AG09309 (cell line): ENCODE measurements at regions not wholly inside any gene's neighbourhood (a gene's known extent, or its start where the extent isn't known, plus 50 kb on each side); places are given as distances from the start of the nearest gene placed in this dataset.
A peak's percentile ranks its signal among the peaks of the same experiment; 100 is the strongest.

Experiments
- DNase-seq: peaks from one replicate; pipeline ENCODE4 v3.0.0-alpha.2; 2010; ENCODE audit warnings: low read depth
- H3K4me3 ChIP-seq: 2 replicates; pipeline ENCODE4 v1.5.1; 2011; ENCODE audit warnings: mild to moderate bottlenecking, low read depth, low read length, moderate library complexity; ENCODE audit not compliant: control insufficient read depth
- TF ChIP-seq, protein P1 (sequence below): IDR thresholded peaks from 2 replicates; pipeline ENCODE4 v1.5.1; 2011; ENCODE audit warnings: mild to moderate bottlenecking, low read depth, low read length, inconsistent platforms; ENCODE audit not compliant: insufficient read depth, control insufficient read depth; ENCODE audit errors: missing control alignments

GRCh38 chrX:10755439-10756334 lies 135.3 kb upstream of the MID1 start:
- TF ChIP-seq, protein P1, sequence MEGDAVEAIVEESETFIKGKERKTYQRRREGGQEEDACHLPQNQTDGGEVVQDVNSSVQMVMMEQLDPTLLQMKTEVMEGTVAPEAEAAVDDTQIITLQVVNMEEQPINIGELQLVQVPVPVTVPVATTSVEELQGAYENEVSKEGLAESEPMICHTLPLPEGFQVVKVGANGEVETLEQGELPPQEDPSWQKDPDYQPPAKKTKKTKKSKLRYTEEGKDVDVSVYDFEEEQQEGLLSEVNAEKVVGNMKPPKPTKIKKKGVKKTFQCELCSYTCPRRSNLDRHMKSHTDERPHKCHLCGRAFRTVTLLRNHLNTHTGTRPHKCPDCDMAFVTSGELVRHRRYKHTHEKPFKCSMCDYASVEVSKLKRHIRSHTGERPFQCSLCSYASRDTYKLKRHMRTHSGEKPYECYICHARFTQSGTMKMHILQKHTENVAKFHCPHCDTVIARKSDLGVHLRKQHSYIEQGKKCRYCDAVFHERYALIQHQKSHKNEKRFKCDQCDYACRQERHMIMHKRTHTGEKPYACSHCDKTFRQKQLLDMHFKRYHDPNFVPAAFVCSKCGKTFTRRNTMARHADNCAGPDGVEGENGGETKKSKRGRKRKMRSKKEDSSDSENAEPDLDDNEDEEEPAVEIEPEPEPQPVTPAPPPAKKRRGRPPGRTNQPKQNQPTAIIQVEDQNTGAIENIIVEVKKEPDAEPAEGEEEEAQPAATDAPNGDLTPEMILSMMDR: no peak
- DNase-seq: no peak
- H3K4me3 ChIP-seq: no peak overlapping the region

DNA sequence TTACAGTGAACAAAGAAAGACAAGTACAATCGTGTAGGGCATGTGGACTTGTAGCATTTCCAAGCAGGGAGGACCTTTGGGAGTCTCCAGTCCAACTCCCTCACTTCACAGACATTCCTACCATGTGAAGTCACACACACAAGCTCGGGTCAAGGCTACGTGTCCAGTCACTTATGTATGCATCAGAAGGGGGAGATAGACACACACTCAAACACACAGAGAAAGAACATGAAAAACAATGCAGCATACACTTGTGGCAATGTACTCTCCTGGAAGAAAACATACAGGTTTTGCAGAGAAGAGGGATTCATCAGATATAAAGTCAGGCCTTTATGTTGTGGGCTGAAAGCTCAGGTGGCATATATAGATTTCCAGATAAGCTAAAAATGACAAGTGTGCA lies 136.1 kb upstream of the MID1 start:
- H3K4me3 ChIP-seq: no peak overlapping the region
- DNase-seq: no peak
- TF ChIP-seq, protein P1: peak; percentile 4

DNA sequence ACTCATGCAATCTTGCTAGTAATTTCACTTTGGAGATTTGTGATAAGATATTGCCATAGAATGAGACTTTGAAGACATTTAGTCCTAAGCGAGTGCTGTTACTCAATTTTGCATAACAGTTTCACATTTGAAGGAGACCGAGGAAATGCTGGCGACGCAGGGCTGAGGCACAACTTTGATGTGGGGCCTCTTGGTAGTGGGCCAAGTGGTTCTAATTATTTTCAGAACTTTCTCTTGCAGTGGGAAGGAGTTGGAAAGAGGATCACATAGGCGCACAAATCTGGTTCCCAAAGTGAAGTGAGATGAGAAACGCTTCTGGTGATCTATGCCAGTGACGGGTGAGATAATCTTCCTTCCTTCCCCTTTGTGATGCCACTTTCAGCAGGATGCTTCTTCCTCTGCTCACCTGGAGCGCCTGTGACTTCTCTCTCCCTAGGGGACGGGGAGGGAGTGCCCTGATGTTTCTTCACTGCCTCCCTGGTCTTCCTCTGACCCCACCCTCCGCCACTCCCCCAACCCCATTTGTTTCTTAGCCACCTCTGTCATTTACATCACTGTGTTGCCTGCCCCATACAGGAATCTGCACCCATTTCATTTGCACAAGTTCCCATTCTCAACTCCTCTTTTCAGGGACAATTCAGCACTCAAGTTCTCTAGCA lies 138.9 kb upstream of the MID1 start:
- H3K4me3 ChIP-seq: no peak overlapping the region
- TF ChIP-seq, protein P1: no peak
- DNase-seq: no peak

- DNase-seq: no peak
- H3K4me3 ChIP-seq: no peak overlapping the region
- TF ChIP-seq, protein P1: no peak
Observed at GRCh38 chrX:10761447-10761846, 141.1 kb upstream of the MID1 start.

GRCh38 chrX:10769195-10769594 lies 148.8 kb upstream of the MID1 start:
- DNase-seq: no peak
- TF ChIP-seq, protein P1: peak; percentile 58
- no peak overlapping the region for H3K4me3 ChIP-seq

DNA sequence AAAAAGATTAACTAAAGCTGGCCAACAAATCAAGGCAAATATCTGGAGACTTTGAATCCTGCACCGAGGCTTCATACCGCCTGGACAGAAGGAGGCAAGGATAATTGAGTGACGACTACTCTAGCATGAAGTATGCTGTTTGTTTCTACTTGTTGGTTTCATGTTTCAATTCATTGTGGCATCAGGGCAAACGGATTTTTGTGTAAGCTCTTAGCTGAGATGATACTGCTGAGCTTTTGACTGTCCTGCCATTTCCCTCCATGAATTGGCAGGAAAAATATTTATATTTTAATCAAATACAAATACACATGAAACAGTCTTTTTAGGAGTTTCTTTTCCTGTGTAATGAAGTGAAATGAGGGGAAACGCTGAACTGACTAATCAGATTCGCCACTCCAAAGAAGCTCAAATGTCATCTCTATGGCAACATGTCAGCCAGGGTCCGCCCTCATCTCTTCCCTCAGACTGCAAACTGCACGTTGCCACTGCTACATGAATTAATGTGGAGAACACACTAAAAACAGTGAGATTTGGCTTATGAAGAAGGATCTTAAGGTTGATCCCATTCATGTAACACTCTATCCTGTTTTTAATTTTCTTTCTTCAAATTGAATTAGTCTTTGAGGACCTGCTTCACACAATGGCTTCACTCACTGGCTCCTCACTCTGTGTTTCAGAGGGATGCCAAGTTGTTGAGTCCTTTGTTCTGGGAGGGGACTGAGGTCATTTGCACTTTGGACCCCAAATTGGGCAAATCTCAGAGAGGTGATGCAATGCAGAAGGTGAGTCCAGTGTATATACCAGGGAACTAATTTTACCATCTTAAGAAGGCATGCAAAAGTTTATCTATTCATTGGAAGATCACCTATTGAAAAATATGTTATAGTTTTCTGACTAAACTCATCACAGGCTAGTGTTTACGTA lies 149.6 kb upstream of the MID1 start:
- TF ChIP-seq, protein P1: no peak
- H3K4me3 ChIP-seq: no peak overlapping the region
- no peak for DNase-seq
